HG03064 (cell line): ENCODE measurements at regions not wholly inside any gene's neighbourhood (a gene's known extent, or its start where the extent isn't known, plus 50 kb on each side); places are given as distances from the start of the nearest gene placed in this dataset.
A peak's percentile ranks its signal among the peaks of the same experiment; 100 is the strongest.

Experiments used
- ATAC-seq: cut with Tn5 transposase; IDR thresholded peaks from one replicate; pipeline ENCODE4 v1.9.1; 2021; ENCODE audit warnings: low read depth; ENCODE audit not compliant: unreplicated experiment

DNA sequence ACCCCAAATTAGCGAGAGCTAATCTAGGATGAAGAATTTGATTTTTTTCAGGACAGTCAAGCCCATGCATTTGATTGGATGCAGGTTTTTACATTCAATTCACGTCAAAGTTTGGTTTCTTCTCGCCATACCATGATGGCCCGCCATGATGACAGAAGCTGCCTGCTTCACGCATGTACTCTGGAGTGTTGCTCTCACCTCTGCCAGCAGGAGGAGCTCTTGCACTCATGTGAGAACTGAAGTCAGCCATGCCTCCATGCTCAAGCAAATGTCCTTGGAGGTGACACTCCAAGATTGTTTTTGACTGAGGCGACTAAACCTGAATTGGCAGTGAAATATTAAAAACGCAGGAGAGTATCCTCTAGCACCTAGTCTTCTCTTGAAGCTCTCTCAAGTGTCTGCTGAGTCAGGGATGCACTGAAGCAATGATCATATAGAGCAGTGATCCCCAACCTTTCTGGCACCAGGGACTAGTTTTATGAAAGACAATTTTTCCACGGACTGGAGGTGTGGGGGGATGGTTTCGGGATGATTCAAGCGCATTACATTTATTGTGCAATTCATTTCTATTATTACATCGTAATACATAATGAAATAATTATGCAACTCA is 120.9 kb downstream of the SAMMSON start:
- peak; percentile 92 for ATAC-seq

DNA sequence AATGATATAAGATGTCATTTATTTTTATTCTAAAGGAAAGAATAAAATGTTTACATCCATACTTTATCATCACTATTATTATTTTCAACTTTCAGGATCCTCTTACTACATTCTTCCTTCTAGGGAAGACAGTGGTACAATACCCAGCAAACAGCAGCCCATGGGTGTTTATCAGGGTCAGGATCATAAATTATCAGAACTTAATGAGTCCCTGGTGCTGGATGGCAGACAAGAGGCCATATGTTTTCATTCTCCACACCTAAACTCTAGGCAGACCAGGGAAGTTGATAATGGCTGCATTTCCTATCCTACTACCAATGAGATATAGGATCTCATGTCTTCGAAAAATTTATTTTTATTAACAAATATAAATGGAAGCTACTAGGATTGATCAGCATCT is 127.7 kb downstream of the SAMMSON start:
- ATAC-seq: no peak

DNA sequence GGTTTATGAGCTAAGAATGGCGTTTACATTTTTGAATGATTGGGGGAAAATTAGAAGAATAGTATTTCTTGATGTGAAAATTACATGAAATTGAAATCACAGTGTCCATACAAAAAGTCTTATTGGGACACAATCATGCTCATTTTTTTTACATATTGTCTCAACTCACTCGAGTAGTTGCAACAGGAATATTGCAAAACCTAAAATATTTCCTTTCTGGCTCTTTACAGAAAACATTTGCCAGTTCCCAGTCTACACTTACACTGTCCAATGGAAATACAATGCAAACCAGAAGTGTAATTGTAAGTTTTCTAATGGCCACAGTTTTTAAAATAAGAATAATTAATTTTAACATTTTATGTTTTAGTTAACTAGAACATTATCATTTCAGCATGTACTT is 137.8 kb downstream of the SAMMSON start:
- no peak for ATAC-seq

DNA sequence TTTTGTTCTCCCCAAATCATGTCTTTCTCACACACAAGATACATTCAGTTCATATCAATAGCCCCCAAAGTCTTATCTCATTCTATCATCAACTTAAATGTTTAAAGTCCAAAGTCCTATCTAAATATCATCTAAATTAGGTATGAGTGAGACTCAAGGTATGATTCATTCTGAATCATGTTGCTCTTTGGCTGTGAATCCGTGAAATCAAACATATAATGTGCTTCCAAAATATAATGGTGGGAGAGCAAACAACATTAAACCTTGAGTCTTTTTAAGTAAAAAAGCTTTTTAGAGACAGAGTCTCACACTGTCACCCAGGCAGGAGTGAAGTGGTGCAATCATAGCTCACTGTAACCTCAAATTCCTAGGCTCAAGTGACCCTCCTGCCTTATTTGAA is 139.1 kb downstream of the SAMMSON start:
- no peak for ATAC-seq
